ENCODE measurements at regions not wholly inside any gene's neighbourhood (a gene's known extent, or its start where the extent isn't known, plus 50 kb on each side); places are given as distances from the start of the nearest gene placed in this dataset.

DNA sequence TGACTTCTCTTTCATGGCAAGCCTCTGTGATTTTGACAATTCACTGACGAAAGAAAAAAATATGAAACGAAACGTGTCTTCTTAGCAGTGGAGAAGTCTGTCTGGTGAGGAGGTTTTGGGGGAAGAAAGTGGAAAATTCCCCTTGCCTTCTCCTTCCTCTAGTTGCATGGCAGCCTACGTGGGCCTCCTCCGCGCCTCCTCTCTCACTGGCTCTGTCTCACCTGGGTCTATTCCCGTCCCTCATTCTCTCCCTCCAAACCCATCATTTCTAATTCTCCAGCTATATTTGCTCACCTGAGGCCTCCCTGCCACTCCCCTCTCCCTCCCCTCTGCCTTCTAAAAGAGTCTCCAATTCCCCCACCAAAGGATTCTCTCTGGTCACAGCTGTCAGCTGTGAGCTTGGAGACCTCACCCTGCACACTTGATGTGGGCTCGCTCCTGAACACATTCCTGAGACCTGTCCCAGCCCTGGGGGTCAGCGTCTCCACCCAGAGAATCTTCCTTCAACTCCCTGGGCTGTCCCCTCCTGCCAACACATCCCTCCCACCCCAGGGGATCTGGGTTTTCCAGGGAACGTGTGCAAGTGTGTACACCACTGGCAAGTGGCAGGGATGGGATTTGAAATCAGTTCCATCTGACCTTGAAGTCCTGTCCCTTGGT, 159.6 kb upstream of the PMEPA1 start:
- H3K4me2 ChIP-seq (ENCODE audit: low read depth, low read length, poor library complexity, severe bottlenecking) = no peak overlapping the region
- no peaks in the 10 kb centered on the region for H3K36me3 ChIP-seq (ENCODE audit: insufficient read depth, low read length)
- no peaks in the 10 kb centered on the region for H3K27me3 ChIP-seq (ENCODE audit: insufficient read depth, low read length, poor library complexity, severe bottlenecking)
- H3K79me2 ChIP-seq (ENCODE audit: insufficient read depth, low read length) = no peaks in the 10 kb centered on the region
- no peak overlapping the region for H3K4me3 ChIP-seq (ENCODE audit: low read length, poor library complexity, severe bottlenecking)
- H4K20me1 ChIP-seq (ENCODE audit: insufficient read depth, low read length, poor library complexity, severe bottlenecking) = no peaks in the 10 kb centered on the region
- H3K9me3 ChIP-seq (ENCODE audit: insufficient read depth, low read depth, low read length) = no peaks in the 10 kb centered on the region
- no peak for TF ChIP-seq EZH2phosphoT487 (IDR thresholded peaks at IDR 0.05; ENCODE audit: borderline replicate concordance)
- TF ChIP-seq, protein P1, sequence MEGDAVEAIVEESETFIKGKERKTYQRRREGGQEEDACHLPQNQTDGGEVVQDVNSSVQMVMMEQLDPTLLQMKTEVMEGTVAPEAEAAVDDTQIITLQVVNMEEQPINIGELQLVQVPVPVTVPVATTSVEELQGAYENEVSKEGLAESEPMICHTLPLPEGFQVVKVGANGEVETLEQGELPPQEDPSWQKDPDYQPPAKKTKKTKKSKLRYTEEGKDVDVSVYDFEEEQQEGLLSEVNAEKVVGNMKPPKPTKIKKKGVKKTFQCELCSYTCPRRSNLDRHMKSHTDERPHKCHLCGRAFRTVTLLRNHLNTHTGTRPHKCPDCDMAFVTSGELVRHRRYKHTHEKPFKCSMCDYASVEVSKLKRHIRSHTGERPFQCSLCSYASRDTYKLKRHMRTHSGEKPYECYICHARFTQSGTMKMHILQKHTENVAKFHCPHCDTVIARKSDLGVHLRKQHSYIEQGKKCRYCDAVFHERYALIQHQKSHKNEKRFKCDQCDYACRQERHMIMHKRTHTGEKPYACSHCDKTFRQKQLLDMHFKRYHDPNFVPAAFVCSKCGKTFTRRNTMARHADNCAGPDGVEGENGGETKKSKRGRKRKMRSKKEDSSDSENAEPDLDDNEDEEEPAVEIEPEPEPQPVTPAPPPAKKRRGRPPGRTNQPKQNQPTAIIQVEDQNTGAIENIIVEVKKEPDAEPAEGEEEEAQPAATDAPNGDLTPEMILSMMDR (conservative IDR thresholded peaks at IDR 0.05; ENCODE audit: low read length) = no peak
- H3K9ac ChIP-seq (ENCODE audit: low read depth, low read length, poor library complexity, severe bottlenecking) = no peak overlapping the region
- H3K4me1 ChIP-seq (ENCODE audit: insufficient read depth, low read length, poor library complexity, severe bottlenecking) = no peaks in the 10 kb centered on the region
- no peaks in the 10 kb centered on the region for H3K9me2 ChIP-seq (replicated peaks; ENCODE audit: low read depth, low read length)
- H2AFZ ChIP-seq (ENCODE audit: low read length) = no peak overlapping the region
- H3F3A ChIP-seq (ENCODE audit: low read depth) = no peaks in the 10 kb centered on the region

DNA sequence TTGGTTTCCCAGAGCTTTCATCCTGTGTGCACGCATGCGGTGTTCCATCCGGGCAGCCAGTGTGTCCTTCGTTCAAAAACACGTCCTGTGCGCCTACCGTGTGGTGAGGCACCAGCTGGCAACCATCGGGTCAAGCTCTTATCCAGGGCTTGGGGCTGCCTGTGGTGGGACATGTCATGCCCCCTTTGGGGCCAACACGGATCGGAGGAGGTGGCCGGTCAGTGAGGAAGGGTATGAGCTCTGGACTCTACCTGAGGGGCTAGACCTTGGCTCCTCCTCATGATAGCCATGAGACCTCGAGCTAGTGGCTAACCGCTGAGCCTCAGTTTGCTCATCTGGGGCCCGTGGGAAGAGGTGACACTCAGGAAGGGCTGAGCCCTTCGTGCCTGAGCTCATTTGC, 158.5 kb upstream of the PMEPA1 start:
- Histone ChIP-seq H3K4me3 (ENCODE audit: low read length, poor library complexity, severe bottlenecking) (no peak overlapping the region), H4K20me1 (ENCODE audit: insufficient read depth, low read length, poor library complexity, severe bottlenecking) (no peaks in the 10 kb centered on the region), H3F3A (ENCODE audit: low read depth) (no peaks in the 10 kb centered on the region), H3K9me2 (replicated peaks; ENCODE audit: low read depth, low read length) (no peaks in the 10 kb centered on the region), H3K4me2 (ENCODE audit: low read depth, low read length, poor library complexity, severe bottlenecking) (no peak overlapping the region), H2AFZ (ENCODE audit: low read length) (no peak overlapping the region), H3K27me3 (ENCODE audit: insufficient read depth, low read length, poor library complexity, severe bottlenecking) (no peaks in the 10 kb centered on the region), H3K36me3 (ENCODE audit: insufficient read depth, low read length) (no peaks in the 10 kb centered on the region), H3K79me2 (ENCODE audit: insufficient read depth, low read length) (no peaks in the 10 kb centered on the region), H3K4me1 (ENCODE audit: insufficient read depth, low read length, poor library complexity, severe bottlenecking) (no peaks in the 10 kb centered on the region), H3K9ac (ENCODE audit: low read depth, low read length, poor library complexity, severe bottlenecking) (no peak overlapping the region), H3K9me3 (ENCODE audit: insufficient read depth, low read depth, low read length) (no peaks in the 10 kb centered on the region)
- TF ChIP-seq, protein P1 (conservative IDR thresholded peaks at IDR 0.05; ENCODE audit: low read length) = no peak
- TF ChIP-seq EZH2phosphoT487 (IDR thresholded peaks at IDR 0.05; ENCODE audit: borderline replicate concordance) = no peak

DNA sequence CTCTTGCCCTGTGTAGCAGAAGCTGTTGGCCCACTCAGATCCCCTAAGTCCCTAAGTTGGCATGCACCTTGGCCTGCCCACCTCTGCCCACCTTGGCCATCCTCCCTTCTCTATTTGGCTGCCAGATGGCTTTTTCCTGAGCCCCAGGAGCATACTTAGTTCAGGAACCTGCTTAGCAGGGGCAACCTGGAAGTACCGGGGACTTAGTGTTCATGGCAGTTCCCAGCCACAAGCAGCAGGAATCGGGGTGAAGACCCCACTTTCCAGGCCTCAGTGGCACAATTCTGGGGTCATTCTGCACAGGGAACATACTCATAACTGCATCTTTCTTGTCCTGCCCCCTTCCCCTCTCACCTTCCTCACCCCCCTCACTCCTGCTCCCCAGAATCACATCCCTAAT, 158.0 kb upstream of the PMEPA1 start:
- no peak overlapping the region for H2AFZ ChIP-seq (ENCODE audit: low read length)
- H3K9me3 ChIP-seq (ENCODE audit: insufficient read depth, low read depth, low read length) = no peaks in the 10 kb centered on the region
- no peak overlapping the region for H3K4me2 ChIP-seq (ENCODE audit: low read depth, low read length, poor library complexity, severe bottlenecking)
- H3K36me3 ChIP-seq (ENCODE audit: insufficient read depth, low read length) = no peaks in the 10 kb centered on the region
- H3K9me2 ChIP-seq (replicated peaks; ENCODE audit: low read depth, low read length) = no peaks in the 10 kb centered on the region
- H4K20me1 ChIP-seq (ENCODE audit: insufficient read depth, low read length, poor library complexity, severe bottlenecking) = no peaks in the 10 kb centered on the region
- no peaks in the 10 kb centered on the region for H3K4me1 ChIP-seq (ENCODE audit: insufficient read depth, low read length, poor library complexity, severe bottlenecking)
- H3F3A ChIP-seq (ENCODE audit: low read depth) = no peaks in the 10 kb centered on the region
- TF ChIP-seq, protein P1 (conservative IDR thresholded peaks at IDR 0.05; ENCODE audit: low read length) = no peak
- TF ChIP-seq EZH2phosphoT487 (IDR thresholded peaks at IDR 0.05; ENCODE audit: borderline replicate concordance) = no peak
- H3K27me3 ChIP-seq (ENCODE audit: insufficient read depth, low read length, poor library complexity, severe bottlenecking) = no peaks in the 10 kb centered on the region
- H3K79me2 ChIP-seq (ENCODE audit: insufficient read depth, low read length) = no peaks in the 10 kb centered on the region
- no peak overlapping the region for H3K9ac ChIP-seq (ENCODE audit: low read depth, low read length, poor library complexity, severe bottlenecking)
- H3K4me3 ChIP-seq (ENCODE audit: low read length, poor library complexity, severe bottlenecking) = no peak overlapping the region
